ENCODE measurements at regions not wholly inside any gene's neighbourhood (a gene's known extent, or its start where the extent isn't known, plus 50 kb on each side); places are given as distances from the start of the nearest gene placed in this dataset.

DNA sequence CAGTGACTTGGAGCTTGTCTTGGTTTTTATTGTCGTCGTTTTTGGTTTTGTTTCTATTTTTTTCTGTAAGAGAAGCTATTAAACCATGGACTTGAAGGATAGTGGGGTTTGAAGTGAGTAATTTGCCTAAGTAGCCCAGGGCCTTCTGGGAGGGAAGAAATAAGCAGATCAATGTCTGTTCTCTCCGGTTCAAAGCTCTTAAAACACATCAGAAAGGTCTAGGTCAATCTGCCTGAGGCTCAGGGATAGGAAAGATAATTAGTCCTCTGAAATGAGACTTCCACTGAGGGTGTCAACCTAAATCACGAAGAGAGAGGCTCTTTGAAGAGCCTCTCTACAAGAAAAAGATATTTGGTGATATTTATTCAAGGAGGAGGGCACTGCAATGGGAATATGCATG is 178.0 kb downstream of the MATN1 start:
- H3K27me3 Mint-ChIP-seq (ENCODE audit: low read depth) = peaks cover 4% of the 10 kb centered on the region
- H3K9me3 Mint-ChIP-seq = peaks cover 8% of the 10 kb centered on the region
- no peaks in the 10 kb centered on the region for H3K4me1 Mint-ChIP-seq
- no peak overlapping the region for H3K27ac Mint-ChIP-seq
- TF ChIP-seq, protein P1, sequence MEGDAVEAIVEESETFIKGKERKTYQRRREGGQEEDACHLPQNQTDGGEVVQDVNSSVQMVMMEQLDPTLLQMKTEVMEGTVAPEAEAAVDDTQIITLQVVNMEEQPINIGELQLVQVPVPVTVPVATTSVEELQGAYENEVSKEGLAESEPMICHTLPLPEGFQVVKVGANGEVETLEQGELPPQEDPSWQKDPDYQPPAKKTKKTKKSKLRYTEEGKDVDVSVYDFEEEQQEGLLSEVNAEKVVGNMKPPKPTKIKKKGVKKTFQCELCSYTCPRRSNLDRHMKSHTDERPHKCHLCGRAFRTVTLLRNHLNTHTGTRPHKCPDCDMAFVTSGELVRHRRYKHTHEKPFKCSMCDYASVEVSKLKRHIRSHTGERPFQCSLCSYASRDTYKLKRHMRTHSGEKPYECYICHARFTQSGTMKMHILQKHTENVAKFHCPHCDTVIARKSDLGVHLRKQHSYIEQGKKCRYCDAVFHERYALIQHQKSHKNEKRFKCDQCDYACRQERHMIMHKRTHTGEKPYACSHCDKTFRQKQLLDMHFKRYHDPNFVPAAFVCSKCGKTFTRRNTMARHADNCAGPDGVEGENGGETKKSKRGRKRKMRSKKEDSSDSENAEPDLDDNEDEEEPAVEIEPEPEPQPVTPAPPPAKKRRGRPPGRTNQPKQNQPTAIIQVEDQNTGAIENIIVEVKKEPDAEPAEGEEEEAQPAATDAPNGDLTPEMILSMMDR (IDR thresholded peaks at IDR 0.05; ENCODE audit: unreplicated experiment in 3 of 3) = no peak
- no peaks in the 10 kb centered on the region for H3K36me3 Mint-ChIP-seq (ENCODE audit: low read depth)
- H3K4me3 Mint-ChIP-seq = no peak overlapping the region

DNA sequence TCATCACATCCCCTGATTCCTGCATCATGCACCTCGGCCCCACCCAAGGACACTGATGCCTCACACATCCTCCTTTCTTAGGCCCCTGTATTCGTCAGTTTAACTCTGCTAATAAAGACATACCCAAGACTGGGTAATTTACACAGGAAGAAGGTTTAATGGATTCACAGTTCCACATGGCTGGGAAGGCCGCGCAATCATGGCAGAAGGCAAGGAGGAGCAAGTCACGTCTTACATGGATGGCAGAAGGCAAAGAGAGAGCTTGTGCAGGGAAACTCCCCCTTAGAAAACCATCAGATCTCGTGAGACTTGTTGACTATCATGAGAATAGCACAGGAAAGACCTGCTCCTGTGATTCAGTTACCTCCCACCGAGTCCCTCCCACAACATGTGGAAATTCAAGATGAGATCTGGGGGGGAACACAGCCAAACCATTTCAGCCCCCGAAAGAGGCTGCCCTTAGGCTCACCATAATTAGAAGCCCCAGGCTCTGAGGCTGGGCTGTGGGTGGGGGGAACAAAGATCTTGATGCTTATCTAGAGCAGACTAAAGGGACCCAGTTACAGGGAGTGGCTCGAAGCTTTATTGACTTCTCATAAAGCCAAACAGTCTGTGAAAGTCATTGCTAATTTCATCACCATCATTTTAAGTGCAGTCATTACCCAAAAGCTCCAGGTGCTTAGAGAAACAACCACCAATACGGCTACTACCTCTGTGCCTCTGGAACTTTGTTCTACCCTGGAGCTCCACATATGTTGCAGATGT is 181.5 kb downstream of the MATN1 start:
- H3K9me3 Mint-ChIP-seq = peaks cover 8% of the 10 kb centered on the region
- no peak overlapping the region for H3K27ac Mint-ChIP-seq
- no peak overlapping the region for H3K4me3 Mint-ChIP-seq
- TF ChIP-seq, protein P1 (IDR thresholded peaks at IDR 0.05; ENCODE audit: unreplicated experiment in 3 of 3) = no peak
- H3K27me3 Mint-ChIP-seq (ENCODE audit: low read depth) = peaks cover 11% of the 10 kb centered on the region
- no peaks in the 10 kb centered on the region for H3K36me3 Mint-ChIP-seq (ENCODE audit: low read depth)
- no peaks in the 10 kb centered on the region for H3K4me1 Mint-ChIP-seq

DNA sequence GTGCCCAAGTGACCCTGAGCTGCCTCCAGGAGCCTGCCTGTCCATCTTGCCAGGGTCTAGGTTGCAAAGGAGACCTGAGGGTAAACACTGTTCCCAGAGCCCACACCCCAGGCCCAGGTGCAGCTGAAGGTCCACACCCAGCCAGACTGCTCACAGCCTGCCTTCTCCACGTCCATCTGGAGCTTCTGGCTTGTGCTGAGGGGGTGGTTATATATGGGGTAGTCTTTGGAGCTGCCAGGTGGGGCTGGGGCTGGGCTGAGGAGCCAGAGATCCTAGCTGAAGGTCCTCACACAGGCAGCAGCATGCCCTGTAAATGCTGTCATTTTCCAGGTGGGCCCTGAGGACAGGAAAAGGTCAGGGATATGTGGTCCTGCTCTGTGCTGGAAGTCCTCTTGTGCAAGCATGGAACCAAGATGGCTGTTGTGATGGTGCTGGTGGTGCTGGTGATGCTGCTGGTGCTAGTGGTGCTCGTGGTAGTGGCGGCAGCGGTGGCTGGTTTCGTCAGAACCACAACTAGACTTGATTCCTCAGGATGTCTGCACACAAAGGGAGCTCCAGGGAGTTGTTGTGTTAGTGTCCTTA is 182.7 kb downstream of the MATN1 start:
- H3K27ac Mint-ChIP-seq = no peak overlapping the region
- peaks cover 14% of the 10 kb centered on the region for H3K27me3 Mint-ChIP-seq (ENCODE audit: low read depth)
- H3K4me3 Mint-ChIP-seq = no peak overlapping the region
- no peaks in the 10 kb centered on the region for H3K36me3 Mint-ChIP-seq (ENCODE audit: low read depth)
- TF ChIP-seq, protein P1 (IDR thresholded peaks at IDR 0.05; ENCODE audit: unreplicated experiment in 3 of 3) = no peak
- H3K4me1 Mint-ChIP-seq = no peaks in the 10 kb centered on the region
- H3K9me3 Mint-ChIP-seq = peaks cover 5% of the 10 kb centered on the region

DNA sequence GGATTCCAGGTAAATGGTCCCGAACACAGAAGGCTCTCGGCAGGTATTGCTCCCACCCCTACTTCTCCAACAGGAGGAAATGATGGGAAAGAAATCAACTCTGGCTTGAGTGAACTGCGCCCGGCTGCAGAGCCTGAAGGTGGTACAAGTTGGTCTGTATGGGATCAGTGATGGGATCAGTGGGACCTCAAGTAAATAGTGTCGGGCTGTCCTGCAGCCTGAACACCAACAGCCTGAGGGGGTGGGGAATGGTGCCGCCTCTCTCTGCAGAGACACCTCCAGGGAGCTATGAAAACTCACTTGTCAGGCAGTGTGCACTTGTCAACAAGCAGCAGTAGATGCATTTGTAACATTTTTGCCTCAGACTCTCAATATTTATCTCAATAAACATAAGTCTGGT is 183.5 kb downstream of the MATN1 start:
- Mint-ChIP-seq H3K36me3 (ENCODE audit: low read depth) (no peaks in the 10 kb centered on the region), H3K4me1 (no peaks in the 10 kb centered on the region), H3K9me3 (peaks cover 5% of the 10 kb centered on the region), H3K27me3 (ENCODE audit: low read depth) (peaks cover 17% of the 10 kb centered on the region), H3K27ac (no peak overlapping the region), H3K4me3 (no peak overlapping the region)
- TF ChIP-seq, protein P1 (IDR thresholded peaks at IDR 0.05; ENCODE audit: unreplicated experiment in 3 of 3) = no peak

DNA sequence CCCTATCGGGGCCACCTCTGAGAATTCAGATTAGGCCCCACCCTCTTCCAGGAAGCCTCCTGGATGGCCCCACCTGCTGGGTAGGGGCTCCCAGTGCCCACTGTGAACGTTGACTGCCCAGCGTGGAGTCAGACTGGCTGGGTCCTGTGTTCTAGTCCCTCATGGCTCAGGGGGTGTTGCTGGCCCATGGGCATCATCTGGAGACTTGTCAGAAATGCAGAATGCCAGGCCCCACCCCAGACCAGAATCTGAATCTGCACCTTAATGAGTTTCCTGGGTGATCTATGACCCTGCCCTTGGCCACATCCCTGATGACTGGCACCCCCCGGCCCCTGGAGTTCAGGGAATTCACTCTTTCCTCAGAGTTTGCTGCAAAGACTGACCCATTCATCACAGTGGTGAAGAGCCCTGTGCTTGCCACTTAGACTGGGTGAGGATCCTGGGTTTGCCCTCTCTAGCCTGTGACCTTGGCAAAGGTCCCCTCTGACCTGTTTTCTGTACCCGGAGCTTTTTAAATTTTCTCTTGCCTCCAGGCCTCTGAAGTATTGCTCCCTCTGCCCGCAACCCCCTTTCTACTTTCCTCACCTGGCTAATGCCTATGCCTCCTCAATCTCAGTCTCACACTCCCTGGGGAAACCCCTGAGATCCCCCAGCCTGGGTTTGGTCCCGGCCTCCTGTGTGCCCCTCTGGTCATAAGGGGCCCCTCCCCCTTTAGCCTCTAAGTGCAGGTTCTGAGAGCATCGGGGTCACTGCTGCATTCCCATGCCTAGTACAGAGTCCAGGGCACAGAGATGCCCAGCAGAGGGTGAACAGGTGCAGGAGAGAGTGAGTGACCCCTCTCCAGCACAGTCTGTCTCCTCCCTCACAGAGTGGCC is 184.2 kb downstream of the MATN1 start:
- H3K4me1 Mint-ChIP-seq = no peaks in the 10 kb centered on the region
- TF ChIP-seq, protein P1 (IDR thresholded peaks at IDR 0.05; ENCODE audit: unreplicated experiment in 3 of 3) = no peak
- H3K27ac Mint-ChIP-seq = no peak overlapping the region
- no peaks in the 10 kb centered on the region for H3K36me3 Mint-ChIP-seq (ENCODE audit: low read depth)
- H3K9me3 Mint-ChIP-seq = peaks cover 5% of the 10 kb centered on the region
- H3K4me3 Mint-ChIP-seq = no peak overlapping the region
- peaks cover 17% of the 10 kb centered on the region for H3K27me3 Mint-ChIP-seq (ENCODE audit: low read depth)
